IPS-NIHi7 (cell line): ENCODE measurements at regions not wholly inside any gene's neighbourhood (a gene's known extent, or its start where the extent isn't known, plus 50 kb on each side); places are given as distances from the start of the nearest gene placed in this dataset.
"Not testable (repeated sequence)": the region's sequence is repeated elsewhere in the genome, so short reads cannot be mapped to it uniquely, and the experiment has no call there.

Experiments
- DNase-seq: peaks from one replicate; pipeline ENCODE4 v3.0.0; 2012; ENCODE audit warnings: mixed read lengths; ENCODE audit errors: extremely low spot score

GRCh38 chr4:115485402-115485801 is 372.0 kb upstream of the NDST4 start:
- DNase-seq = no peak

- no peak for DNase-seq
Observed at GRCh38 chr4:115484479-115484878, 371.1 kb upstream of the NDST4 start.

GRCh38 chr4:115470763-115471162 is 357.3 kb upstream of the NDST4 start:
- no peak for DNase-seq

- not testable (repeated sequence) for DNase-seq
Observed at GRCh38 chr4:115459301-115459700, 345.9 kb upstream of the NDST4 start.

- DNase-seq = no peak
Observed at GRCh38 chr4:115456231-115456630, 342.8 kb upstream of the NDST4 start.

- no peak for DNase-seq
Observed at GRCh38 chr4:115454228-115454627, 340.8 kb upstream of the NDST4 start.

- DNase-seq = no peak
Observed at GRCh38 chr4:115453416-115453815, 340.0 kb upstream of the NDST4 start.

- not testable (repeated sequence) for DNase-seq
Observed at GRCh38 chr4:115452229-115452628, 338.8 kb upstream of the NDST4 start.

- DNase-seq = no peak
Observed at GRCh38 chr4:115437739-115438138, 324.3 kb upstream of the NDST4 start.

- no peak for DNase-seq
Observed at GRCh38 chr4:115433491-115433890, 320.1 kb upstream of the NDST4 start.

GRCh38 chr4:115430024-115430423 is 316.6 kb upstream of the NDST4 start:
- DNase-seq = no peak

- DNase-seq = no peak
Observed at GRCh38 chr4:115428455-115428854, 315.0 kb upstream of the NDST4 start.

GRCh38 chr4:115424852-115425251 is 311.4 kb upstream of the NDST4 start:
- DNase-seq = no peak

- DNase-seq = peak; percentile 22
Observed at GRCh38 chr4:115418635-115419396, 305.4 kb upstream of the NDST4 start.

GRCh38 chr4:115396034-115396433 is 282.6 kb upstream of the NDST4 start:
- no peak for DNase-seq

GRCh38 chr4:115376866-115377265 is 263.4 kb upstream of the NDST4 start:
- no peak for DNase-seq

- DNase-seq = no peak
Observed at GRCh38 chr4:115374621-115375020, 261.2 kb upstream of the NDST4 start.

- no peak for DNase-seq
Observed at GRCh38 chr4:115370490-115370889, 257.1 kb upstream of the NDST4 start.

- DNase-seq = no peak
Observed at GRCh38 chr4:115370012-115370411, 256.6 kb upstream of the NDST4 start.

- no peak for DNase-seq
Observed at GRCh38 chr4:115366390-115366789, 253.0 kb upstream of the NDST4 start.

GRCh38 chr4:115365185-115365584 is 251.8 kb upstream of the NDST4 start:
- DNase-seq = no peak

- no peak for DNase-seq
Observed at GRCh38 chr4:115361781-115362180, 248.4 kb upstream of the NDST4 start.

GRCh38 chr4:115360431-115360830 is 247.0 kb upstream of the NDST4 start:
- no peak for DNase-seq

GRCh38 chr4:115357776-115358175 is 244.4 kb upstream of the NDST4 start:
- DNase-seq = no peak
